HepG2 (cell line): ENCODE measurements at regions not wholly inside any gene's neighbourhood (a gene's known extent, or its start where the extent isn't known, plus 50 kb on each side); places are given as distances from the start of the nearest gene placed in this dataset.

Source experiments
- CCAR2 ChIP-seq: fragments of 200-400 bp; formaldehyde crosslinking; optimal IDR thresholded peaks from 2 replicates; pipeline ENCODE3; 2018; ENCODE audit warnings: low read depth, mild to moderate bottlenecking, low read length, moderate library complexity
- EED ChIP-seq: sonication (generic); formaldehyde crosslinking; IDR thresholded peaks from 2 replicates; pipeline ENCODE4 v1.5.0; 2020; ENCODE audit warnings: mild to moderate bottlenecking, missing genetic modification reagents
- JUN ChIP-seq: sonication (generic); formaldehyde crosslinking; IDR thresholded peaks from 2 replicates; pipeline ENCODE4 v1.4.0; 2020; ENCODE audit warnings: mild to moderate bottlenecking, missing genetic modification reagents
- POLR2A ChIP-seq, 2 experiments: IDR thresholded peaks; 2 replicates each; pipeline ENCODE4 v1.6.1; 2011; ENCODE audit warnings: low read depth in 2 of 2, low read length in 2 of 2, mild to moderate bottlenecking in 1 of 2, moderate library complexity in 1 of 2; ENCODE audit not compliant: insufficient read depth in 1 of 2
- POLR2G ChIP-seq: fragments of 200-400 bp; formaldehyde crosslinking; IDR thresholded peaks from 2 replicates; pipeline ENCODE4 v1.6.1; 2018; ENCODE audit warnings: mild to moderate bottlenecking, low read depth, low read length, moderate library complexity
- SRSF1 ChIP-seq: fragments of 200-400 bp; formaldehyde crosslinking; optimal IDR thresholded peaks from 2 replicates; pipeline ENCODE3; 2017; ENCODE audit warnings: mild to moderate bottlenecking, low read depth, low read length, moderate library complexity
- SRSF4 ChIP-seq: fragments of 200-400 bp; formaldehyde crosslinking; IDR thresholded peaks from one replicate; pipeline ENCODE4 v1.6.1; 2018; ENCODE audit warnings: mild to moderate bottlenecking, low read depth, low read length, moderate library complexity; ENCODE audit not compliant: poor library complexity, severe bottlenecking
- ZBTB42 ChIP-seq: sonication (generic); formaldehyde crosslinking; IDR thresholded peaks from 2 replicates; pipeline ENCODE4 v1.5.0; 2020; ENCODE audit warnings: mild to moderate bottlenecking, missing genetic modification reagents
- ZNF207 ChIP-seq: fragments of 450-650 bp; IDR thresholded peaks from 2 replicates; pipeline ENCODE4 v1.6.1; 2016; ENCODE audit warnings: antibody characterized with exemption, borderline replicate concordance
- ZNF883 ChIP-seq: sonication (generic); formaldehyde crosslinking; IDR thresholded peaks from 2 replicates; pipeline ENCODE4 v1.5.1; 2020; ENCODE audit warnings: mild to moderate bottlenecking, missing genetic modification reagents; ENCODE audit errors: not compliant biosample characterization
- TF ChIP-seq, protein P1 (sequence below): sonication (generic); formaldehyde crosslinking; IDR thresholded peaks from 2 replicates; pipeline ENCODE4 v1.4.0; 2020; ENCODE audit warnings: missing genetic modification reagents, mild to moderate bottlenecking, borderline replicate concordance
- TF ChIP-seq, protein P2 (sequence below), 2 experiments: IDR thresholded peaks; 2 replicates each; pipeline ENCODE4 v1.6.1; 2011 to 2012; ENCODE audit warnings: low read length in 2 of 2, borderline replicate concordance in 1 of 2, low read depth in 1 of 2, mild to moderate bottlenecking in 1 of 2, moderate library complexity in 1 of 2

DNA sequence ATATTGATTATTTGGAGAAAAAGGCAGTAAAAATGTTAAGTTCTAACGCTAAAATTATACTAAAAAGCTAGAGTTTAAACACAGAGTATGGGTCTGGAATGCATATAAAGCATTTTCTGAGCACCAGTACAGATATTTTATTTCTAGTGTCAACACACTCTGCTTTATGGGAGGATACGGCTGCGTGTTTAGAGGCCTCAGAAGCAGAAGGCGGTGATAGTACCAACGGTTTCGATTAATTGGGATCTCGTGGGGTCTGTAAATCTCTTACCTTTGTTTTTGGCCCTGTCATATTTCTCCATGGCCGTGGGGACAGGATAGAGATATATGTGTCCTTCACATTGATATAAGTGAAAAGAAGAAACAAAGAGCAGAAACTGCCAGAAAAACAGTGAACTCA is 206.8 kb upstream of the NTM start:
- no peak for TF ChIP-seq ZNF207
- TF ChIP-seq, protein P1, sequence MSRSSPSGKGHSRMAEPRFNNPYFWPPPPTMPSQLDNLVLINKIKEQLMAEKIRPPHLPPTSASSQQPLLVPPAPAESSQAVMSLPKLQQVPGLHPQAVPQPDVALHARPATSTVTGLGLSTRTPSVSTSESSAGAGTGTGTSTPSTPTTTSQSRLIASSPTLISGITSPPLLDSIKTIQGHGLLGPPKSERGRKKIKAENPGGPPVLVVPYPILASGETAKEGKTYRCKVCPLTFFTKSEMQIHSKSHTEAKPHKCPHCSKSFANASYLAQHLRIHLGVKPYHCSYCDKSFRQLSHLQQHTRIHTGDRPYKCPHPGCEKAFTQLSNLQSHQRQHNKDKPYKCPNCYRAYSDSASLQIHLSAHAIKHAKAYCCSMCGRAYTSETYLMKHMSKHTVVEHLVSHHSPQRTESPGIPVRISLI (CRISPR knock-in tag) = no peak
- TF ChIP-seq CCAR2 = no peak
- no peak for TF ChIP-seq SRSF4
- TF ChIP-seq SRSF1 = no peak
- no peak for TF ChIP-seq POLR2A (IDR thresholded peaks at IDR 0.05; ENCODE audit: insufficient read depth in 1 of 2, low read depth in 2 of 2, low read length in 2 of 2)
- TF ChIP-seq, protein P2, sequence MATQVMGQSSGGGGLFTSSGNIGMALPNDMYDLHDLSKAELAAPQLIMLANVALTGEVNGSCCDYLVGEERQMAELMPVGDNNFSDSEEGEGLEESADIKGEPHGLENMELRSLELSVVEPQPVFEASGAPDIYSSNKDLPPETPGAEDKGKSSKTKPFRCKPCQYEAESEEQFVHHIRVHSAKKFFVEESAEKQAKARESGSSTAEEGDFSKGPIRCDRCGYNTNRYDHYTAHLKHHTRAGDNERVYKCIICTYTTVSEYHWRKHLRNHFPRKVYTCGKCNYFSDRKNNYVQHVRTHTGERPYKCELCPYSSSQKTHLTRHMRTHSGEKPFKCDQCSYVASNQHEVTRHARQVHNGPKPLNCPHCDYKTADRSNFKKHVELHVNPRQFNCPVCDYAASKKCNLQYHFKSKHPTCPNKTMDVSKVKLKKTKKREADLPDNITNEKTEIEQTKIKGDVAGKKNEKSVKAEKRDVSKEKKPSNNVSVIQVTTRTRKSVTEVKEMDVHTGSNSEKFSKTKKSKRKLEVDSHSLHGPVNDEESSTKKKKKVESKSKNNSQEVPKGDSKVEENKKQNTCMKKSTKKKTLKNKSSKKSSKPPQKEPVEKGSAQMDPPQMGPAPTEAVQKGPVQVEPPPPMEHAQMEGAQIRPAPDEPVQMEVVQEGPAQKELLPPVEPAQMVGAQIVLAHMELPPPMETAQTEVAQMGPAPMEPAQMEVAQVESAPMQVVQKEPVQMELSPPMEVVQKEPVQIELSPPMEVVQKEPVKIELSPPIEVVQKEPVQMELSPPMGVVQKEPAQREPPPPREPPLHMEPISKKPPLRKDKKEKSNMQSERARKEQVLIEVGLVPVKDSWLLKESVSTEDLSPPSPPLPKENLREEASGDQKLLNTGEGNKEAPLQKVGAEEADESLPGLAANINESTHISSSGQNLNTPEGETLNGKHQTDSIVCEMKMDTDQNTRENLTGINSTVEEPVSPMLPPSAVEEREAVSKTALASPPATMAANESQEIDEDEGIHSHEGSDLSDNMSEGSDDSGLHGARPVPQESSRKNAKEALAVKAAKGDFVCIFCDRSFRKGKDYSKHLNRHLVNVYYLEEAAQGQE (IDR thresholded peaks at IDR 0.05; ENCODE audit: borderline replicate concordance in 1 of 2, low read depth in 1 of 2, low read length in 2 of 2) = no peak
- TF ChIP-seq POLR2G = no peak
- TF ChIP-seq ZBTB42 (CRISPR knock-in tag) = no peak
- TF ChIP-seq ZNF883 (CRISPR knock-in tag) = no peak
- TF ChIP-seq EED (CRISPR knock-in tag) = no peak
- TF ChIP-seq JUN (CRISPR knock-in tag) = no peak
